GM21515 (cell line): ENCODE measurements at regions not wholly inside any gene's neighbourhood (a gene's known extent, or its start where the extent isn't known, plus 50 kb on each side); places are given as distances from the start of the nearest gene placed in this dataset.
A peak's percentile ranks its signal among the peaks of the same experiment; 100 is the strongest.
"Not testable (repeated sequence)": the region's sequence is repeated elsewhere in the genome, so short reads cannot be mapped to it uniquely, and the experiment has no call there.

Experiments
- ATAC-seq: cut with Tn5 transposase; IDR thresholded peaks from one replicate; pipeline ENCODE4 v1.9.1; 2021; ENCODE audit not compliant: unreplicated experiment

DNA sequence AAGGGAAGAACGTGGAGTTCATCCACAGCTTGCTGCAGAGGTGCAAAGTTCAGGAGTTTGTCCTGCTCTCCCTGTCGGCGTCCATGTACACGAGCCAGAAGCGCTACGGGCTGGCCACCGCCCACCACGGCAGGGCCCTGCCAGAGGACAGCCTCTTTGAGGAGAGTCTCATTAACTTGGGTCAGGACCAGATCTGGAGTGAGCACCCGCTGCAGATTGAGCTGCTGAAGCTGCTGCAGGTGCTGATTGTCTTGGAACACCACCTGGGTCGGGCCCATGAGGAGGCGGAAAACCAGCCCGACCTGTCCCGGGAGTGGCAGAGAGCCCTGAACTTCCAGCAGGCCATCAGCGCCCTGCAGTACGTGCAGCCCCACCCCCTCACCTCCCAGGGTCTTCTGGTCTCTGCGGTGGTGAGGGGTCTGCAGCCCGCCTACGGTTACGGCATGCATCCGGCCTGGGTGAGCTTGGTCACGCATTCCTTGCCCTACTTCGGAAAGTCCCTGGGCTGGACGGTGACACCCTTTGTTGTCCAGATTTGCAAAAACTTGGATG, 73.8 kb upstream of the MORC3 start:
- ATAC-seq = no peak

DNA sequence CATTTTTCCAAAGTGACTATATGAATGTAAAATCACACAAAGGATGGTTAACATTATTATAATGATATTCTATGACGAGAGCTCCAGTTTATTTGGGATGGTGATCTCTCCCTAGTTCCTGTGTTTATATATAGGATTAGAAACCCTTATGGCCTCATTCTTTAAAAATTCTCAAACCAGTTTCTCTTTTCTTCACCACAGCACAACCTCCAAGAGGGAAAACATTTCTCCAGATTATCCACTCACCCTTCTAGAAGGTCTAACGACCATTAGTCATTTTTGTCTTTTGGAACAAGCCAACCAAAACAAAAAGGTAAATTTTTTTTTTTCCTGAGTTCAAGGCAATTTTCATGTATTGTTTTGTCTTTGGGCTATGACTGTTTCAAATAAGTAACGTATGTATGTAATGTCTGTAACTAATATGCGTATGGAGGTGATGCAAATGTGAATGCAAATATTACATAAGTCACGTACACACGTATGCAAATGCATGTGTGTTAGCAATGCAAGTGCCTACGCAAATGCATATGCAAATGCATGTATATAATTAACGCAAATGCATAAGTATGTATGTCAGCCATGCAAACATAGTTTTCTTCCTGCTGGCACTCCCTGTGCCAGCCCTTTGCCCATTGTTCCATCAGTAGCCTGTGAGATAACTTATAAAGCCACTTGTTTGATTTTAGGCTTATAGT, 72.5 kb upstream of the MORC3 start:
- ATAC-seq = no peak

DNA sequence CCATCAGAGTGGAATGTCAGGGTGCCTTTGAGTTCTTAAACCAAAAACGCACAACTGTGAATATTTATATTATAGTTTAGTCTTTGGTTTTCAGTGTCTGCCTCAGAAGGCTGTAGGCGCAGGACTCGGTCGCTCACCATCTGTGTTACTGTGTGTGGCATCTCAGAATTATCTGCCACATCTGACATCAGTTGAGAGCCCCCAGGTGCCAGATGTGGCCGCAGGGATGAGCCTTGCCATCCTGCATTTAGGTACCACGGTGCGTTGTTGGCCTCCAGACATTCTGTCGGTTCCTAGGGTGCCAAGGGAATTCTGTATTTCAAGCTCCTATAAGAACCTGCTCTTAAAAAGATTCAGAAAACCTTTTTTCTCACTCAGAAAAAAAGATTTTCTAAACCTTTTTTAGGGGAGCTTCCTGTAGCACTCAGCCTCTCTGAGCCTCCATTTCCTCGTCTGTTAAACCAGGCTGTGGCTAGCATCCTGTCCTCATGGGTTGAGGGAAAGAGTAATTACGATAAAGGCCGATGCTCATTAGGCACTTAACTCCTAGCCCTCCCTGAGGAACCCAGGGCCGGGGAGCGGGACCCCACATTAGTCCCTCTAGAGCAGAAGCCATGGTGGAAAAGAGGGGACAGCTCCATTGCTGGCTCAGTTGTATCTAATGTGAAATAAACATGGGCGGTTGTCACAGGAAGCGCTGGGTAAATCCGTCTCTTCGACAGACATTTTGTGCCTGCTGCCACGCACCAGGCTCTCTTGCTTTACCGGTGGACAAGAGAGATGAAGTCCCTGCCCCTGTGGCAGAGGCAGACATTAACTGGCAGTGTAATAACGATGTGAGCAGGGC, 70.2 kb upstream of the MORC3 start:
- no peak for ATAC-seq

DNA sequence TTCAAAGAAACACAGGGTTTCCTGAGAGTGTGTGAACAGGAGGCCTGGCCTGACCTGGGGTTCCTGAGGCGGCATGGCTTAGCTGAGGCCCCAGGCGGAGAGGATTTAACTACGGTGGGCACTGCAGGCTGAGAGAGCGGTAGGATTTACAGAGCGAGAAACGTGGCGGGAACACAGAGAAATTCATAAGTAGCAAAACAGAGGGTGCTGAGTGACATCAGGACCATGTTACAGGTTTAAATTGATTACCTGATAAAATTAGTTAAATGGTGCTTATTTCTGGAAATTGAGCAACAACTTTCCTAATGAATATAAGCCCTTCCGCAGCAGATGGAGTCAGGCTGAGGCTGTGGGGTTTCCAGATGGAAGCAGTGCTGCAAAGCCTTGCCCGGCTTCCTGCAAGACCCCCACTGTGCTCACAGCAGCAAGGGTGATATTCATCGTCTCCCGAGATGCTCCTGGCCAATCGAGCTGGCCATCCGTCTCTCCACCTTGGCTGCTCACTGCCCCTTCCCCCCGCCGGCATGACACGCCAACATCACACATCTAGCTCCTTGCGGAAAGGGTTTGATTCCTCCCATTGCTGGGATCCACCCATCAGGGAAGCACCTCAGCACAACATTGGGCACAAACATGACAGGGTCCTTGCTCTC, 69.4 kb upstream of the MORC3 start:
- ATAC-seq = no peak

DNA sequence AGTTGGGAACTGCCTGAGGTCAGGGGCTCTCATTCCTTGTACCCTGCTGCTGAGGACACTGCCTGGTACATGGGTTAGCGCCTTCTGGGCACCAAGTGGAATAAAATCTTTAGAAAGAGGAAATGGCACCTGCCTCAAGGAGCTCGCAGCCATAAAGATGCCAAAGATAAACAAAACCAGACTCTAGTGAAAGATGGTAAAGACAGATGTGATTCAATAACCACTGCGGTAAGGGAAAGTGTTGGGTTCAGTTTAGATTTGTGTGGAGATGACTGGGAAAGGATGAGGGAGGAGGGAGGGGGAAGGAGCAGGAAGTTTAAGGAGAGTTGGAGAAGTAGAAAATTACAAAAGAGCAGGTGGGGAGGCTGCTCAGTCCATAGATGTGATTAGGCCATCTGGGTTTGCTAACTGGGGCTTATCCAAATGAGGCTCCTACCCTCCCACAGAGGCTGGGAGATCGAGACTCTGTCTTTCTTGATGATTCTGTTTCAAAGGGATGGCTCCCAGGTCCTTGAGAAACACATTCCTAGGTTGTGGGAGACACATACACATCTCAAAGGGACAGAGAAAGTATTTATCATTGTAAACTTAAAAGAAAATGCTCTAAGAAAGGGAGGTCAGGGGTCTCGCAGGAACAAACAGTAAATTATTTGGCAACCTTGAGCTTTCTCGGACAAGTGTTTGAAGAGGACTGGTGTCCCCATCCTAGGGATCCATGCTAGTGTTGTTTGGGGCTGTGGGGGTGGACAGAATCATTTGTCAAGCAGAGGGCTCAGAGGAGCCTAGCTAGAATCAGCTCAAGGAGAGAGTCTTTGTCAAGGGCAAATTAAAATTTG, 65.7 kb upstream of the MORC3 start:
- ATAC-seq = peak; percentile 23

DNA sequence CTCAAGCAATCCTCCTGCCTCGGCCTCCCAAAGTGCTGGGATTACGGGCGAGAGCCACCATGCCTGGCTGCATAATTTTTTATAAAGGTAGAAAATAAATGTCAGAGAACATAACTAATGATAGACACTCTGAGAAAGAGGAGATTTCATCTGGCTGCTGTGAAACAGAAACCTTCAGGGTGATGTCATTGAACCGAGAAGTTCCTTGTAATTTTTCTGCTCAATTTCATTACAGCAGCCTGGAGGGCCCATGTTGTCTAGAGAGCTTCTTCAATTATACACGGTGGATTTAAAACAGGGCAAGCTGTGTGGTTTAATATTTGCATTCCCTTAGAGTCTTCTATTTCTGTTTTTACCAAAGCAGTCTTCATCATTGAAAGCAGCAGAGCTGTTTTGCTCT, 64.3 kb upstream of the MORC3 start:
- ATAC-seq = peak; percentile 43

DNA sequence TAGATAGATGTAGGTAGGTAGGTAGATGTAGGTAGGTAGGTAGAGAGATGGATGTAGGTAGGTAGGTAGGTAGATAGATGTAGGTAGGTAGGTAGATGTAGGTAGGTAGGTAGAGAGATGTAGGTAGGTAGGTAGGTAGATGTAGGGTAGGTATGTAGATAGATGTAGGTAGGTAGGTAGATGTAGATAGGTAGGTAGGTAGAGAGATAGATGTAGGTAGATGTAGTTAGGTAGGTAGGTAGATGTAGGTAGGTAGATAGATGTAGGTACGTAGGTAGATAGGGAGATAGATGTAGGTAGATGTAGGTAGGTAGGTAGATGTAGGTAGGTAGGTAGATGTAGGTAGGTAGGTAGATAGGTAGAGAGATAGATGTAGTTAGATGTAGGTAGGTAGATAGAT, 62.3 kb upstream of the MORC3 start:
- ATAC-seq = no peak

DNA sequence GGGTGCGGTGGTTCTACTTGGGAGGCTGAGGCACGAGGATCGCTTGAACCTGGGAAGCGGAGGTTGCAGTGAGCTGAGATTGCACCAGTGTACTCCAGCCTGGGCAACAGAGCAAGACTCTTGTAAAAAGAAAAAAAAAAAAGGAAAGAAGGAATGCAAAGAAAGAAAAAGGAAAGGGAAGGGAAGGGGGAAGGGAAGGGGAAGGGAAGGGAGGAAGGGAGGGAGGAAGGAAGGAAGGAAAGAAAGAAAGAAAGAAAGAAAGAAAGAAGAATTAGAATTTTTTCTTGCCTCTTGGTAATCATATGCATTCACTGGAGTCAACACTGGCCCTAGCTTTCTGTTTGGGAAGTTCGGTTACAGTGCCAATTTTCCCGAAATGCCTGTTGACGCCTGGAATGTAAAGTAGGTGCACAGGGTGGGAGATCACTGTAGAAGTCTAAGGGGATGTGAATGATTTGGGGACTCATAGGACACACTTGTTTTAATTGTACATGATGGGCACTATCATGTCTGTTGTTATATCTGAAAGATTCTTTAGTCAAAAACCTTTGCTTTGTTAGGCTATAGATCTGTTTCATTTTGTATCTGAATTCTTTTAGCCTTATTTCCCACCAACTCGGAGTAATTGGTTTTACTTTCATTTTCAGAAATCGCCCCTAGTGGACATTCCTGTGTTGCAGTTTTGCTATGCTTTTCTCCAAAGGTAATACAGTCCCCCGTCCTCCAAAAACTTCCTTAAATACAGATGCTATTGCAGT, 59.8 kb upstream of the MORC3 start:
- ATAC-seq = peak; percentile 42

DNA sequence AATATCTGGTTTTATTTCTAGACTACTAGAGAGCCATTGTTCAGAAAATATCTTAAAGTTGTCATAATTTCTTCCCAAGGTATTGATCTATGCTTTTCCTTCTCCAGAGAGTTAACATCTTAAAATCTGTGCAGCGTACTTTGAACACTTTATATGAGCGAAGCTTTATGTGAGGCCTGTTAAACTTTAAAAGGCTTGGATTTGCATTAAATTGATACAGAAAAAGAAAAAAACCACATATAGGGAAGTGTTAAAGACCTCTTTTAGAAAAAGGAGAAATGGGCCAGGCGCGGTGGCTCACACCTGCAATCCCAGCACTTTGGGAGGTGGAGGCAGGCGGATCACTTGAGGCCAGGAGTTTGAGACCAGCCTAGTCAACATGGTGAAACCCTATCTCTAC, 59.2 kb upstream of the MORC3 start:
- ATAC-seq = no peak

DNA sequence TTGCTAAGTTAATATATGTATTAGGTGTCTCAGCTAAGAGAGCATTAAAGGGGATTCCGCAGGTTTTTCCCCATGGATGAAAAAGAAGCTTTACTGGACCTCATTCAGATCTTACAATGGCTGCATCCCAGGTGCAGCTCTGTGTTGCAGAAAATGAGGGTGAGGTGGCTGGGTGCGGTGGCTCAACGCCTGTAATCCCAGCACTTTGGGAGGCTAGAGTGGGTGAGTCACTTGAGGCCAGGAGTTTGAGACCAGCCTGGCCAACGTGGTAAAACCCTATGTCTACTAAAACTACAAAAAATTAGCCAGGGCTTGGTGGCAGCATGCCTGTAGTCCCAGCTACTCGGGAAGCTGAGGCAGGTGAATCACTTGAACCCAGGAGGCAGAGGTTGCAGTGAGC, 58.5 kb upstream of the MORC3 start:
- ATAC-seq = no peak

DNA sequence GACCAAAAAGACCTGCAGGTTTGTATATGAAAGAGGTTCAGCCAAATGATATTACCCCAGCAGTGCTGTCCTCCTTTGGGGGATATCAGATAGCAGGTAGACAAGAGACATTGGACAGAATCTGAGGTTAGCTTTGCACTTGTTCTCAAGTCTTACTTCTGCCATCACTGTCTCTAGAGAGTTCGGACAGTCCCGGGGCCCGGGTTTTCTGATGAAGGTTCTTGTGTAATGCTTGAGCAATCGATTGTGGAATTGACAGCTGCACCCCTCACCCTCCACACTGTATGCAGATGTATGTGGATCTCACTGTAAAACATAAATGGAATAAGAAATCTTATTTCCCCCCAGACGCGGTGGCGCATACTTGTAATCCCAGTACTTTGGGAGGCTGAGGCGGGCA, 56.2 kb upstream of the MORC3 start:
- ATAC-seq = no peak

DNA sequence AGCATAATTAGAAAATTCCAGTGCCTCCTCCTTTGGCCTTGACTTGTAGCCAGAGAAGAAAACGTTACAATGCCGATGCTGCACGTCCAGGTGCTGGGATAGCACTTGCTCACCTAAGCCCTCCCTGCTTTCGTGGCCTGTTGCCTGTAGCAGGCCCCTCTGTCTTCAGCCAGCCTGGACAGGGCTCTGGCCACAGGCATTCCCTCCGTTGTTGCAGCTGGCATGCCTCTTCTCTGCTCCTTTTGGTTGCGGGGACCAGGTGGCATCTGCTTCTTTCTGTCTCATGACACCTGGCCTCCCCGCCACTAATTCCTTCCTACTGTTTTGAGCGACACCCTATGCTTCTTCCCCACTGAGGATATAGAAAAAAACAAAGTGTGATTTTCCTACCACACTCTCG, 54.6 kb upstream of the MORC3 start:
- ATAC-seq = no peak

DNA sequence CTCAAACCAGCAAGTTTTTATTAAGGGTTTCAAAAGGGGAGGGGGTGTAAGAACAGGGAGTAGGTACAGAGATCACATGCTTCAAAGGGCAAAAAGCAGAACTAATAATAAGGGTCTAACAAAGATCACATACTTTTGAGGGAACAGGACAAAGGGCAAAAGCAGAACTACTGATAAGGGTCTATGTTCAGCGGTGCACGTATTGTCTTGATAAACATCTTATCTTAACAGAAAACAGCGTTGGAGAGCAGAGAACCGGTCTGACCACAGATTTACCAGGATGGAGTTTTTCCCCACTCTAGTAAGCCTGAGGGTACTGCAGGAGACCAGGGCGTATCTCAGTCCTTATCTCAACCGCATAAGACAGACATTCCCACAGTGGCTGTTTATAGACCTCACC, 52.2 kb upstream of the MORC3 start:
- ATAC-seq = not testable (repeated sequence)

DNA sequence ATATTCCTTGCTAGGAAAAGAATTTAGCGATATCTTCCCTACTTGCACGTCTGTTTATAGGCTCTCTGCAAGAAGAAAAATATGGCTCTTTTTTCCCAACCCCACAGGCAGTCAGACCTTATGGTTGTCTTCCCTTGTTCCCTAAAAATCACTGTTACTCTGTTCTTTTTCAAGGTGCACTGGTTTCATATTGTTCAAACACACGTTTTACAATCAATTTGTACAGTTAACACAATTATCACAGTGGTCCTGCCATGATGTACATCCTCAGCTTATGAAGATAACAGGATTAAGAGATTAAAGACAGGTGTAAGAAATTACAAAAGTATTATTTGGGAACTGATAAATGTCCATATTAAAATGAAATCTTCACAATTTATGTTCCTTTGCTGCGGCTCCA, 51.7 kb upstream of the MORC3 start:
- ATAC-seq = not testable (repeated sequence)
